ENCODE measurements at regions not wholly inside any gene's neighbourhood (a gene's known extent, or its start where the extent isn't known, plus 50 kb on each side); places are given as distances from the start of the nearest gene placed in this dataset.

DNA sequence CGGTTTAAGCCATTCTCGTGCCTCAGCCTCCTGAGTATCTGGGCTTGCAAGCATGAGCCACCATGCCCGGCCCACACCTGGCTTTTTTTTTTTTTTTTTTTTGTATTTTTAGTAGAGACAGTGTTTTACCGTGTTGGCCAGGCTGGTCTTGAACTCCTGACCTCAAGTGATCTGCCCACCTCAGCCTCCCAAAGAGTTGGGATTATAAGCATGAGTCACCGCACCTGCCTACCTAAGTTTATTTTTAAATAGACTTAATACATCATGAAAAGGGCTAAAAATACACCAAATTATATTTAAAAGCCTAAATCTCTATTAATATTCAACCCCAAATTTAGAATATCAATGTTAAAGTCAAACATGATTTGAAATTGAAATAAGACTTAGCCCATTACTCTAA lies 250.8 kb upstream of the MC4R start:
- TF ChIP-seq, protein P1, sequence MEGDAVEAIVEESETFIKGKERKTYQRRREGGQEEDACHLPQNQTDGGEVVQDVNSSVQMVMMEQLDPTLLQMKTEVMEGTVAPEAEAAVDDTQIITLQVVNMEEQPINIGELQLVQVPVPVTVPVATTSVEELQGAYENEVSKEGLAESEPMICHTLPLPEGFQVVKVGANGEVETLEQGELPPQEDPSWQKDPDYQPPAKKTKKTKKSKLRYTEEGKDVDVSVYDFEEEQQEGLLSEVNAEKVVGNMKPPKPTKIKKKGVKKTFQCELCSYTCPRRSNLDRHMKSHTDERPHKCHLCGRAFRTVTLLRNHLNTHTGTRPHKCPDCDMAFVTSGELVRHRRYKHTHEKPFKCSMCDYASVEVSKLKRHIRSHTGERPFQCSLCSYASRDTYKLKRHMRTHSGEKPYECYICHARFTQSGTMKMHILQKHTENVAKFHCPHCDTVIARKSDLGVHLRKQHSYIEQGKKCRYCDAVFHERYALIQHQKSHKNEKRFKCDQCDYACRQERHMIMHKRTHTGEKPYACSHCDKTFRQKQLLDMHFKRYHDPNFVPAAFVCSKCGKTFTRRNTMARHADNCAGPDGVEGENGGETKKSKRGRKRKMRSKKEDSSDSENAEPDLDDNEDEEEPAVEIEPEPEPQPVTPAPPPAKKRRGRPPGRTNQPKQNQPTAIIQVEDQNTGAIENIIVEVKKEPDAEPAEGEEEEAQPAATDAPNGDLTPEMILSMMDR (IDR thresholded peaks at IDR 0.05; ENCODE audit: low read length), result no peak
- TF ChIP-seq EZH2 (IDR thresholded peaks at IDR 0.05; ENCODE audit: borderline replicate concordance, low read length), result no peak

All from OCI-LY1 (cell line).